GM04504 (cell line): ENCODE measurements at regions not wholly inside any gene's neighbourhood (a gene's known extent, or its start where the extent isn't known, plus 50 kb on each side); places are given as distances from the start of the nearest gene placed in this dataset.
"Not testable (repeated sequence)": the region's sequence is repeated elsewhere in the genome, so short reads cannot be mapped to it uniquely, and the experiment has no call there.

Experiments used
- DNase-seq: peaks from one replicate; pipeline ENCODE4 v3.0.0-alpha.2; 2012; ENCODE audit warnings: low read depth

- DNase-seq, result no peak
Measured at GRCh38 chr2:12879649-12880048, 162.9 kb downstream of the TRIB2 start.

DNA sequence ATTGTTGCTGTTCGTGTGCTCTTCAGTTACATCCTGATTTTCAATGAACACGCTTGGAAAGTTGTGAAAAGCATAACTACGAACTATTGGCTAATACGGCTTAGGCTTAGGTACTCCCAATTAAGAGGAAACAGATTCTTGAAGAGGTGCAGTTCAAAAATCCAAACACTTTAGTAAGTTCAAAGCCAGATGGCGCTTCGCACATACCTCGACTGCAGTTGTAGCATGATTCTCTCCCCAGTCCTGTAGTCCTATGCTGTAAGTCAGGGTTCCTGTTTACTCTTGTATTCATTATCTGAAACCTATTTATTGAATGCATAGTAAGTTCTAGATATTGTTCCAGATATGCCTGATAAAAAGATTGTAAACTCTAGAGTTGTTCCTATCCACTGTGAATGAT, 165.2 kb downstream of the TRIB2 start:
- no peak for DNase-seq

DNA sequence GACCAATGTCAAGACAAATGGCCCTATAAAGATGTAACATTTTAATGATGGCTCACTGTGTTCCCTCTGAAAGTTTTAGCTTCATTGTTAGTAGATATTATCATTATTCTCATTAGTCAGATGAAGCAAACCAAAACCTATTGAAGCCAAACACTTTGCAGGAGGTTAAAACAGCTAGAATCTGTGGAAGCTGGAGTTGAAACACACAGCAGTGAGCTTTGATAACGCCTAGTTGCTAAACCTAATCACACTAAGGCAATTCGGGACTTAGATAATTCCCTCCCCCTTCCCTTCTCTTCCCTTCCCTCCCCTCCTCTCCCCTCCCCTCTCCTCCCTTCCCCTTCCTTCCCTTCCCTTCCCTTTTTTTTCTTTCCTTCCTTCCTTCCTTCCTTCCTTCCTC, 165.7 kb downstream of the TRIB2 start:
- DNase-seq, result no peak

DNA sequence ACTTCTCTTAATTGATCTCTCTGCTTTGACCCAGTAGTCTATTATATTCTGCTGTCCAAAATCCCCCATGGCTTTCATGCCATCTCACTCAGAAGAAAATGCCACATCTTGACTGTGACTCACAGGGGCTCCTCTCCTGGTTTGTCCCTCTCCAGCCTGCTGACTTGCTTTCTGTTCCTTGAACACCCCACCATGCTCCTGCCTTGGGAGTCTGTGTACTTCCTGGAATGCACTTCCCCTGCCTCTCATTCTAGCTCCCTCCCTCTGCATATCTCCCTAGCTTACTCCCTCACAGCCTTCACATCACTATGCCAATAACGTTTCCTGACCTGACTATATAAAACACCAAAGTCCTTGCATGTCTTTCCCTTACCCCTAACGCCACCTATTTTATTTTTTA, 167.2 kb downstream of the TRIB2 start:
- DNase-seq, result no peak

DNA sequence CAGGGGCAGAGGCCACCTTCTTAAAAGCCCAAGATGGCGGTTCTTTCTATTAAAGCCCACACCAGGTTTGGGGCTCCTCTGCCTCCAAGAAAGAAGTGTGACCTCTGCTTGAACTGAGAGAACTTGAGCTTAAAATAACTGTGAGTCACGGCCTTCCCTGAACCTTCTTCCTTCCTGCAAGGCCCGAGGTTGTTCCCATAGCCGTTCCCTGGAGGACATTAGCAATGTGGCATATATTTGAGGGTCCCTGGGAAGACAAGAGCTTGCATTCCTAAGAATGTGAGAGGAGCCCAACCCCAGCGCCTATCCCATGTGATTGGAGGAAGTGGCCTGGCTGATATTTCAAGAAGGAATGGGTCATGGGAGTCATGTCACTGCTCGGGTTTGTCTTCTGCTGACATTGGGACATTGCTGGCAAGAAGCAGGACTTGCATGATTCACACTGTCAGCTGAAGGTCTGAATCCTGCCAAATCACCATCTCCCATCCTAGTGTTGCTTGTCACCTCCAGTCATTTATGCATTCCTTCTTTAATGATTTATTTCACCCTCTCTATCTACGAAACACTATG, 168.1 kb downstream of the TRIB2 start:
- peak; percentile 82 for DNase-seq

GRCh38 chr2:12890066-12890465, 173.3 kb downstream of the TRIB2 start:
- no peak for DNase-seq

GRCh38 chr2:12890481-12890991, 173.8 kb downstream of the TRIB2 start:
- no peak for DNase-seq

DNA sequence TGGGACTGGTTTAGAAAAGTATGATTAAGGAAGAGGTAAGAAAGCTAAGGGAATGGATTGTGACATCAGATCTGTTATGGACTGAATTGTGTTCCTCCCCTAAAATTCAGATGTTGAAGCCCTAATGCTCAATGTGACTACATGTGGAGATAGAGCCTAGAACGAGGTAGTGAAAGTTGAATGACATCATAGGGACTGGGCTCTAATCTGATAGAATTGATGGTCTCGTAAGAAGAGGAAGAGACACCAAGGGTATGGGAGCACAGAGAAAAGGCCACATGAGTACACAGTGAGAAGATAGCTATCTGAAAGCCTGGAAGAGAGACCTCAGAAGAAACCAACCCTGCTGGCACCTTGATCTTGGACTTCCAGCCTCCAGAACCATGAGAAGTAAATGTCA, 178.3 kb downstream of the TRIB2 start:
- no peak for DNase-seq

GRCh38 chr2:12896318-12896982, 179.7 kb downstream of the TRIB2 start:
- no peak for DNase-seq

- DNase-seq, result no peak
Measured at GRCh38 chr2:12897181-12897580, 180.4 kb downstream of the TRIB2 start.

- DNase-seq, result no peak
Measured at GRCh38 chr2:12903272-12903671, 186.5 kb downstream of the TRIB2 start.

DNA sequence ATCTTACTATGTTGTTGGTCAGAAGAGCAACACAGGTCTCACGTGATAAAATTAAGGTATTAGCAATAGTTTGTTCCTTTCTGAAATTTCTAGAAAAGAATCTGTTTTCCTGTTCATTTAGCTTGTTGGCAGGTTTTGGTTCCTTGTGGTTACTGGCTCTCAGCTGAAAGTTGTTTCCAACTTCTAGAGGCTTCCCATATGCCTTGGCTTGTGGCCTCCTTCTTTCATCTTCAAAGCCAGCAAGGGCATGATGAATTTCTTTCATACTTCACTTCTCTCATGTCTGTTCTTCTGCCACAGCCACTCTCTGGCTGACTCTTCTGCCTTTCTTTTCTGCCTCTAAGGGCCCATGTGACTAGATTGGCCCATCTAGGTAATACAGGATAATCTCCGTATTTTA, 193.7 kb downstream of the TRIB2 start:
- DNase-seq, result no peak

GRCh38 chr2:12915787-12916186, 199.1 kb downstream of the TRIB2 start:
- no peak for DNase-seq

DNA sequence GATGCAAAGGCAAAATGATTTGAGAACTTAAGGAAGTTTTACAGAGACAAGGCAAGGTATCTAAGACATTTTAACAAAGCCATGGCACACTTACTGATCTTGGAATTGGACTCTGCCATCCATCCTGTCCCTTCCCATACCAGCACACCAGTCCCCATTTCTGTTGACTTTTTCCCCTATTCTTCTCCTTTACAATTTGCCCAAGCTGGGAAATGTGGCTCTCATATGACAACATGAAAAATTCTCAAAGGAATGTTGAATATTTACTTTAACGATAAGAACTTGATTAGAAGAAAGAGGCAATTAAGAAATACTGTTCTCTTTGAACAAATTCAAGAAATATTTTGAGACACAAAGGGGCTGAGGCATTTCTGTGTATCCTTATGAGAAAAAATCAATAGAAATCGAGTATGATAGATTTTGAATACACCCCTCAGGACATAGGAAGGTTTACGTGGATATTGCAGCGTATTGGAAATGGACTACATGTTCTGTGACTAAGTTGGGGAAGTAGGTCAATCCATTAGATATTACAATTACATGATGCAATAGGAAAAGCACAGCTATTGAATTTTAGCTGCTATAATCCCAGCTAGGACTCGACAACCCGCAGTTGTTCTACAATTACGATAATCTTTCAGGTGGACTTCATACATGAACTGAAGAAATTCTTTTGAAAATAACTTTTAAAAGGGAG, 201.6 kb downstream of the TRIB2 start:
- no peak for DNase-seq

DNA sequence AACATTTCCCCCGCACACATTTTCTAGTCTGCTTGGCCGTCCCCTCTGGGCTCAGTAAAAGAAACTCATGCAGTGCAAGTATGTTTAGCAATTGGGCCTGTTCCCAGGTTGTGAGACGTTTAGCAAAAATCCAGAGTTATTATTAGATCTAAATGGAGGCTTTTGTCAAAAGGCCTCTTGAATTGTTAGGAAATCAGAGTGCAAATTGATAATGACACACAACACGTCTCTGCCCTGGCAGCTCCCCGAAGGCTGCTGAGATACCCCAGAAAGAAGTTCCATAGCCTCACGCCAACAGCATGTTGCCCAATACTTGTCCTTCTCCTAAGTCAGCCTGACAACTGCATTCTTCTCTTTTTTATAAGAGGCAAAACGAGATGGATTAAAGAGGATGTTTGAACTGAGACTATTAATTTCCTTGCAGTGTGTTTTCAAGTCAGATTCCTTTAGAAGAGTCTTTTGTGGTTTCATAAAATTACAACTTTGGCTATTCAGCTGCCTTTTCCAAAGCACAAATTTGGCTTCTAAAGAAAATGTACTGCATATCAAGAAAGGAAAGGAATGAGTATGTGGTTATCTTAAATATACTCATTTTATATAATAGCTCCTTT, 202.2 kb downstream of the TRIB2 start:
- DNase-seq, result peak; percentile 92

DNA sequence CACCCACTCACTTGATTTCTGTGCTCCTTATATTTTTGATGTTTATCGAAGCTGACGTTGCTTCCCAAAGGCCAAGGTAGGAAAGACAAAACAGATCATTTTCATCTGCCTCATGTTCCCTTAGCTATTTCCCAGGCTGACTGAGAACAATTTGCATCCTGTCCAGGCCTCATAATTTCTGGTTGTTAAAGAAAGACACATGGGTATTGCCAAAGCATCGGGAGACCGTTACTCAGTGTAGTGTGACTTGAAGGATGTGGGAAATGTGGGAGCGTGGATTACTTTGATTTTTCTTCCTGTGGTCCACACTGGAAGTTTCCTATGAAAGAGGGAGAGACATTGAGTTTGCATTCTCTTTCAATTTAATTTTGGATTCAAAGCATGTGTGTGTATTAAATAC, 204.6 kb downstream of the TRIB2 start:
- DNase-seq, result peak; percentile 85

- DNase-seq, result no peak
Measured at GRCh38 chr2:12923907-12924610, 207.3 kb downstream of the TRIB2 start.

GRCh38 chr2:12926641-12927040, 209.9 kb downstream of the TRIB2 start:
- DNase-seq, result not testable (repeated sequence)

DNA sequence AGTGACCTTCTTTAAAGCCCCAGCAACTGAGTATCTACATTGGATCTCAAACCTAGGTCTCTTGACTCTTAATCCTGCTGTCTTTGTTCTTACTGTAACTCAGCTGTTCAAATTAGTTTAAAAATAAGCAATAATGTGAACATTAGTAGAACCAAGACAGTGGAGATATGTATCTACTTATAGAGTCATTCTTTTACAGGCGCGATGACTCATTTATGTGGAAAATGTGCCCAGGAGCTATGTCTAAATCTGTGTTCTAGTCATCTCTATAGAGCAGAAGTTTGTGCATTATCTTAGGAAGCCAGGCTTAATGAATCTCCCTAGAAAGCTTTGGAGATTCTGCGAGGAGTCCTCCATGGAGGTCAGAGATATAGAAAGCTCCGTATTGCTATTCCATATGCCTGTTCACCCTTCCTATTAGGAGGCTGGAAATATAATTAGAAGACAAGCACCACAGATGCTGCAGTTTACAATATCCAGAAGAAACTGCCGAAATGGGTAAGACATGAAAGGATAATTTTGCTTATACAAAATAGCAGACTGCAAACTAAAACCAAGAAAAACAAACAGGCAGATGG, 211.6 kb downstream of the TRIB2 start:
- DNase-seq, result peak; percentile 67

DNA sequence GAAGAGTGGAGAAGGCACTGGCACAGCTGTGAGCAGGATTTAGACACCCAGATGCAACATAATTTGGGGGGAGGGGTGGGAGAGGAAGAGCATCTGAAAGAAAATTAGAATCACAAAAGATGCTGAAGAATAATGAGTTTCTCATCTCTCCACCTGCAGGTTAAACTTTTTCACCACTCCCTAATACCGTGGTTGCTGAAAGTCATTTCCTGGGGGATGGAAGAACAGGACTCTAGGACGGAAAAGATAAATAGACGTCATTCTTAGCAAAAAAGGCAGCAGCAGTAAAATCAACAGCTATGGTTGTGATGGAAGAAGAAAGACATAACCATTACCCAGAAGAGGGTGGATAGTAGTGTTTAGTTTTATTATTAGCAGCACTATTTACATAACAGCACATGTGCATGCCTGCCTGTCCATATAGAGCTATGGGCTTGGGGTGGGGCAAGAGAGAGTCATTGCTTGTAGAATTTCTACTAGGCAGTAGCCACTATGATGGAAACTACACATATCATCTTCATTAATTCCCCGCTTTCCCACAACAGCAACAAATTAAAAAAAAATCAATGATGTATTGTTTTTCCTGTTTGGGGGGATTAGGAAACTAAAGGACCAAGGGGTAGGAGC, 212.2 kb downstream of the TRIB2 start:
- no peak for DNase-seq

- DNase-seq, result no peak
Measured at GRCh38 chr2:12929758-12930157, 213.0 kb downstream of the TRIB2 start.
